CD14-positive monocyte (primary cell): ENCODE measurements at regions not wholly inside any gene's neighbourhood (a gene's known extent, or its start where the extent isn't known, plus 50 kb on each side); places are given as distances from the start of the nearest gene placed in this dataset.

Source experiments
- DNase-seq, 3 donors: peaks; one replicate each; pipeline ENCODE4 v3.0.0-alpha.2; 2011 to 2022
- H2AFZ ChIP-seq: 2 replicates; pipeline ENCODE4 v1.6.0; 2012; ENCODE audit warnings: mild to moderate bottlenecking, low read depth, low read length, inconsistent platforms; ENCODE audit not compliant: insufficient read depth, poor library complexity, severe bottlenecking
- H3K27ac ChIP-seq, 2 donors: 1 replicate in 1 of 2; 2 replicates in 1 of 2; pipeline ENCODE4 v1.5.1; 2012 to 2013; ENCODE audit warnings: low read length in 2 of 2, control low read depth in 1 of 2, inconsistent platforms in 1 of 2, low read depth in 1 of 2, mild to moderate bottlenecking in 1 of 2
- H3K27me3 ChIP-seq, 2 donors: one replicate each; pipeline versions ENCODE4 v1.6.0 to v1.6.1; 2011 to 2013; ENCODE audit warnings: low read length in 2 of 2; ENCODE audit not compliant: control insufficient read depth in 2 of 2, insufficient read depth in 2 of 2
- H3K36me3 ChIP-seq, 2 donors: replicated peaks in 1 of 2; 1 replicate in 1 of 2; 2 replicates in 1 of 2; pipeline versions ENCODE4 v1.5.1 to v1.6.1; 2012 to 2013; ENCODE audit warnings: low read length in 2 of 2, control low read depth in 1 of 2, inconsistent platforms in 1 of 2, mild to moderate bottlenecking in 1 of 2; ENCODE audit not compliant: insufficient read depth in 2 of 2, control insufficient read depth in 1 of 2
- H3K4me1 ChIP-seq, 2 donors: 1 replicate in 1 of 2; 2 replicates in 1 of 2; pipeline versions ENCODE4 v1.5.1 to v1.6.1; 2012 to 2013; ENCODE audit warnings: low read length in 2 of 2, control low read depth in 1 of 2, inconsistent platforms in 1 of 2, mild to moderate bottlenecking in 1 of 2, moderate library complexity in 1 of 2; ENCODE audit not compliant: insufficient read depth in 2 of 2, control insufficient read depth in 1 of 2
- H3K4me2 ChIP-seq: replicated peaks from 2 replicates; pipeline ENCODE3; 2012; ENCODE audit warnings: low read length, moderate library complexity, mild to moderate bottlenecking; ENCODE audit not compliant: poor library complexity, severe bottlenecking; ENCODE audit errors: extremely low read depth
- H3K4me3 ChIP-seq, 3 experiments: fragments of 200-600 bp in 1 of 3; sonication (generic) in 1 of 3; replicated peaks in 1 of 3; 1 replicate in 2 of 3; 2 replicates in 1 of 3; pipeline ENCODE4 v1.5.1; 2011 to 2013; ENCODE audit warnings: low read length in 3 of 3, mild to moderate bottlenecking in 3 of 3, control low read depth in 2 of 3, low read depth in 2 of 3, inconsistent platforms in 1 of 3, moderate library complexity in 1 of 3
- H3K79me2 ChIP-seq: 2 replicates; pipeline ENCODE4 v1.6.0; 2012; ENCODE audit warnings: mild to moderate bottlenecking, control low read depth, inconsistent platforms, low read length, moderate library complexity; ENCODE audit not compliant: insufficient read depth
- H3K9ac ChIP-seq: 2 replicates; pipeline ENCODE4 v1.6.0; 2017; ENCODE audit warnings: low read length, mild to moderate bottlenecking; ENCODE audit not compliant: insufficient read depth, poor library complexity, severe bottlenecking
- H3K9me3 ChIP-seq, 2 donors: replicated peaks in 1 of 2; 1 replicate in 1 of 2; 2 replicates in 1 of 2; pipeline versions ENCODE4 v1.5.1 to v1.6.1; 2012 to 2013; ENCODE audit warnings: low read length in 2 of 2, control low read depth in 1 of 2; ENCODE audit not compliant: control insufficient read depth in 1 of 2, insufficient read depth in 1 of 2
- H4K20me1 ChIP-seq: 2 replicates; pipeline ENCODE4 v1.6.0; 2012; ENCODE audit warnings: mild to moderate bottlenecking, low read length, control low read depth, moderate library complexity; ENCODE audit not compliant: insufficient read depth
- H3K27ac Mint-ChIP-seq, 7 donors: one replicate each; pipeline ENCODE4 v1.8.0; 2020; ENCODE audit warnings: mild to moderate bottlenecking in 7 of 7, mixed read lengths in 7 of 7, moderate library complexity in 6 of 7, inconsistent platforms in 2 of 7
- H3K27me3 Mint-ChIP-seq, 3 donors: one replicate each; pipeline ENCODE4 v1.8.0; 2021 to 2022; ENCODE audit warnings: low read depth in 3 of 3, mild to moderate bottlenecking in 3 of 3, mixed read lengths in 3 of 3, moderate library complexity in 3 of 3, inconsistent platforms in 1 of 3
- H3K36me3 Mint-ChIP-seq, 2 donors: one replicate each; pipeline ENCODE4 v1.8.0; 2020; ENCODE audit warnings: mixed read lengths in 2 of 2, inconsistent platforms in 1 of 2, mild to moderate bottlenecking in 1 of 2
- H3K4me1 Mint-ChIP-seq: one replicate; pipeline ENCODE4 v1.8.0; 2020; ENCODE audit warnings: mild to moderate bottlenecking, mixed read lengths
- H3K4me3 Mint-ChIP-seq, 2 donors: one replicate each; pipeline ENCODE4 v1.8.0; 2020; ENCODE audit warnings: mild to moderate bottlenecking in 2 of 2, mixed read lengths in 2 of 2, moderate library complexity in 1 of 2
- H3K9me3 Mint-ChIP-seq, 7 donors: one replicate each; pipeline ENCODE4 v1.8.0; 2020 to 2022; ENCODE audit warnings: mixed read lengths in 7 of 7, mild to moderate bottlenecking in 6 of 7, moderate library complexity in 6 of 7, inconsistent platforms in 2 of 7
- CTCF ChIP-seq: fragments of 200-600 bp; IDR thresholded peaks from one replicate; pipeline ENCODE4 v1.8.0; 2022; ENCODE audit warnings: antibody characterized with exemption, mild to moderate bottlenecking
- WGBS: methylation state at CpG from one replicate; pipeline ENCODE4 v1.1.5; 2013; ENCODE audit warnings: missing lambda C conversion rate; ENCODE audit not compliant: insufficient coverage; 5-methylcytosine and 5-hydroxymethylcytosine counted together
- intact Hi-C, 2 donors: fragments of 100-400 bp; cut with micrococcal nuclease; formaldehyde crosslinking; loops; one replicate each; pipeline versions ENCODE4 v1.15.0 to v1.15.1; 2023

- WGBS: no CpG with 5 or more reads among the region's 3 CpGs
- no peak overlapping the region for H3K9ac ChIP-seq
- intact Hi-C loops: no loop called here
Measured at GRCh38 chr2:66957198-66957597, 439.9 kb upstream of the ETAA1 start.

GRCh38 chr2:66957677-66958076 lies 439.5 kb upstream of the ETAA1 start:
- Histone ChIP-seq H4K20me1 (no peaks in the 10 kb centered on the region), H3K9ac (no peak overlapping the region), H3K4me1 (no peaks in the 10 kb centered on the region), H3K36me3 (no peaks in the 10 kb centered on the region), H3K4me3 (no peak overlapping the region), H3K79me2 (no peaks in the 10 kb centered on the region), H2AFZ (no peak overlapping the region), H3K27me3 (no peaks in the 10 kb centered on the region), H3K9me3 (no peaks in the 10 kb centered on the region), H3K4me2 (no peak overlapping the region), H3K27ac (no peak overlapping the region)
- H3K27ac Mint-ChIP-seq: no peak overlapping the region
- H3K4me3 Mint-ChIP-seq: no peak overlapping the region
- H3K36me3 Mint-ChIP-seq: no peaks in the 10 kb centered on the region
- no peaks in the 10 kb centered on the region for H3K4me1 Mint-ChIP-seq
- WGBS: 100% methylated on average over 1 of the region's 4 CpGs
- no peak for DNase-seq
- intact Hi-C loops: no loop called here
- TF ChIP-seq CTCF: no peak
- peaks cover 0 to 3% (median 0%) of the 10 kb centered on the region in 3 donors for H3K27me3 Mint-ChIP-seq
- peaks cover 0 to 4% (median 2%) of the 10 kb centered on the region in 7 donors for H3K9me3 Mint-ChIP-seq

More at GRCh38 chr2:66957198-66957597, 439.9 kb upstream of the ETAA1 start:
- H2AFZ ChIP-seq: no peak overlapping the region
- no peaks in the 10 kb centered on the region for H3K4me1 ChIP-seq
- no peak for DNase-seq
- Mint-ChIP-seq H3K4me1 (no peaks in the 10 kb centered on the region), H3K4me3 (no peak overlapping the region), H3K36me3 (no peaks in the 10 kb centered on the region), H3K27ac (no peak overlapping the region), H3K9me3 (peaks cover 0 to 4% (median 2%) of the 10 kb centered on the region in 7 donors), H3K27me3 (peaks cover 0 to 3% (median 0%) of the 10 kb centered on the region in 3 donors)
- no peak overlapping the region for H3K27ac ChIP-seq
- no peaks in the 10 kb centered on the region for H3K9me3 ChIP-seq
- no peak overlapping the region for H3K4me3 ChIP-seq
- no peak for TF ChIP-seq CTCF
- no peak overlapping the region for H3K4me2 ChIP-seq
- no peaks in the 10 kb centered on the region for H4K20me1 ChIP-seq
- H3K36me3 ChIP-seq: no peaks in the 10 kb centered on the region
- no peaks in the 10 kb centered on the region for H3K27me3 ChIP-seq
- H3K79me2 ChIP-seq: no peaks in the 10 kb centered on the region
